Hepatocyte (in vitro differentiated cells): ENCODE measurements at regions not wholly inside any gene's neighbourhood (a gene's known extent, or its start where the extent isn't known, plus 50 kb on each side); places are given as distances from the start of the nearest gene placed in this dataset.

Source experiments
- CTCF ChIP-seq: fragments of 200-600 bp; sonication (generic); IDR thresholded peaks from 2 replicates; pipeline ENCODE4 v1.5.1; 2016; ENCODE audit warnings: antibody characterized with exemption, mild to moderate bottlenecking; ENCODE audit not compliant: poor library complexity
- EZH2 ChIP-seq: fragments of 200-600 bp; sonication (generic); IDR thresholded peaks from 2 replicates; pipeline ENCODE4 v1.6.1; 2016; ENCODE audit warnings: antibody characterized with exemption, mild to moderate bottlenecking, borderline replicate concordance
- EZH2phosphoT487 ChIP-seq: fragments of 200-600 bp; sonication (generic); IDR thresholded peaks from one replicate; pipeline ENCODE4 v1.6.1; 2018; ENCODE audit warnings: antibody characterized with exemption, mild to moderate bottlenecking, low read depth, moderate library complexity; ENCODE audit not compliant: unreplicated experiment, severe bottlenecking

- TF ChIP-seq EZH2phosphoT487 (no peak), EZH2 (no peak), CTCF (no peak)
These were observed 145.3 kb upstream of the GALNTL6 start for GRCh38 chr4:171667906-171668305.
